GM12878 (cell line): ENCODE measurements at regions not wholly inside any gene's neighbourhood (a gene's known extent, or its start where the extent isn't known, plus 50 kb on each side); places are given as distances from the start of the nearest gene placed in this dataset.

Source experiments
- ATAC-seq: fragments of 200-7000 bp; cut with Tn5 transposase; 3 replicates; pipeline ENCODE4 v1.9.1; 2020; ENCODE audit warnings: mild to moderate bottlenecking, moderate library complexity
- BruUV-seq: library from RNA; stranded (reverse); fragments of 400-500 nt; replicated peaks from 2 replicates; lab custom pipeline; 2021; lab: Mats Ljungman, UMichigan
- CTCF ChIA-PET: fragments of 300-600 bp; sonication (Branson Sonifier 250); formaldehyde crosslinking; extraction: SDS; loops from one replicate; lab custom pipeline; 2021; ENCODE audit warnings: inconsistent platforms; lab: Yijun Ruan, JAX
- POLR2A ChIA-PET: fragments of 350-600 bp; formaldehyde crosslinking; extraction: SDS; loops from one replicate; lab custom pipeline; 2021; ENCODE audit warnings: inconsistent platforms; lab: Charles Lee
- RAD21 ChIA-PET: fragments of 300-600 bp; sonication (Branson Sonifier 250); formaldehyde crosslinking; loops from one replicate; lab custom pipeline; 2023; ENCODE audit warnings: antibody characterized with exemption; ENCODE audit not compliant: unreplicated experiment; lab: Charles Lee
- SMC1A ChIA-PET: fragments of 300-600 bp; sonication (Branson Sonifier 250); formaldehyde crosslinking; loops from one replicate; lab custom pipeline; 2023; ENCODE audit not compliant: unreplicated experiment, uncharacterized antibody; lab: Charles Lee
- DNase-seq: peaks from one replicate; pipeline ENCODE4 v3.0.0-alpha.2; 2011; ENCODE audit warnings: low read depth, low spot score
- FAIRE-seq: peaks from 3 replicates; lab custom pipeline; 2011; peaks lifted over from hg19 to GRCh38; lab: Jason Lieb, UNC
- H2AFZ ChIP-seq: 2 replicates; pipeline ENCODE4 v1.6.0; 2011; ENCODE audit warnings: low read depth, low read length, control low read depth; ENCODE audit not compliant: control insufficient read depth
- H3K27ac ChIP-seq: 2 replicates; pipeline ENCODE4 v1.5.1; 2011; ENCODE audit warnings: control low read depth; ENCODE audit not compliant: control insufficient read depth, insufficient read depth
- H3K27me3 ChIP-seq, 2 experiments: replicated peaks in 1 of 2; 2 replicates each; pipeline versions ENCODE4 v1.6.0 to v1.6.1; 2011; ENCODE audit warnings: low read length in 1 of 2; ENCODE audit not compliant: control insufficient read depth in 2 of 2, insufficient read depth in 2 of 2
- H3K36me3 ChIP-seq, 2 experiments: 2 replicates each; pipeline ENCODE4 v1.5.1; 2011; ENCODE audit warnings: low read length in 1 of 2; ENCODE audit not compliant: control insufficient read depth in 2 of 2, insufficient read depth in 2 of 2
- H3K4me1 ChIP-seq: 2 replicates; pipeline ENCODE4 v1.6.1; 2011; ENCODE audit warnings: mild to moderate bottlenecking, low read length, moderate library complexity, mixed read lengths; ENCODE audit not compliant: control insufficient read depth, insufficient read depth
- H3K4me2 ChIP-seq: 2 replicates; pipeline ENCODE4 v1.6.0; 2011; ENCODE audit warnings: control low read depth; ENCODE audit not compliant: control insufficient read depth, insufficient read depth
- H3K4me3 ChIP-seq: fragments of 200-600 bp; sonication (generic); 2 replicates; pipeline ENCODE4 v1.5.1; 2016
- H3K79me2 ChIP-seq: 2 replicates; pipeline ENCODE4 v1.6.0; 2011; ENCODE audit warnings: low read length; ENCODE audit not compliant: control insufficient read depth, insufficient read depth
- H3K9ac ChIP-seq: 2 replicates; pipeline ENCODE4 v1.8.0; 2011; ENCODE audit warnings: low read length, control low read depth, mixed read lengths; ENCODE audit not compliant: control insufficient read depth, insufficient read depth
- H3K9me3 ChIP-seq: replicated peaks from 3 replicates; pipeline ENCODE4 v1.5.1; 2011; ENCODE audit warnings: mild to moderate bottlenecking, low read length; ENCODE audit not compliant: control insufficient read depth, insufficient read depth
- H4K20me1 ChIP-seq: 2 replicates; pipeline ENCODE4 v1.6.0; 2011; ENCODE audit not compliant: control insufficient read depth, insufficient read depth
- IKZF1 ChIP-seq: fragments of 450-650 bp; conservative IDR thresholded peaks from 2 replicates; pipeline ENCODE4 v1.6.1; 2017; ENCODE audit warnings: antibody characterized with exemption, mild to moderate bottlenecking
- MYB ChIP-seq: fragments of 150-350 bp; IDR thresholded peaks from 2 replicates; pipeline ENCODE4 v1.6.1; 2014; ENCODE audit warnings: mild to moderate bottlenecking, low read depth, low read length, borderline replicate concordance
- PAX5 ChIP-seq: IDR thresholded peaks from 2 replicates; pipeline ENCODE4 v1.6.1; 2011; ENCODE audit warnings: low read depth, low read length, borderline replicate concordance
- PML ChIP-seq: IDR thresholded peaks from 2 replicates; pipeline ENCODE4 v1.6.1; 2012; ENCODE audit warnings: low read length, inconsistent platforms
- POLR2AphosphoS2 ChIP-seq: IDR thresholded peaks from 2 replicates; pipeline ENCODE4 v1.6.1; 2011; ENCODE audit warnings: low read depth, mild to moderate bottlenecking, low read length, improper control_type of control experiment, moderate library complexity
- RAD51 ChIP-seq: fragments of 450-650 bp; IDR thresholded peaks from 2 replicates; pipeline ENCODE4 v1.6.1; 2016; ENCODE audit warnings: moderate library complexity, mild to moderate bottlenecking, inconsistent platforms
- RUNX3 ChIP-seq: IDR thresholded peaks from 2 replicates; pipeline ENCODE4 v1.6.1; 2012; ENCODE audit warnings: low read length, inconsistent platforms
- SMARCA5 ChIP-seq: fragments of 450-650 bp; IDR thresholded peaks from 2 replicates; pipeline ENCODE4 v1.6.1; 2017; ENCODE audit warnings: mild to moderate bottlenecking
- SPI1 ChIP-seq: IDR thresholded peaks from 2 replicates; pipeline ENCODE4 v1.6.1; 2011; ENCODE audit warnings: low read depth, mild to moderate bottlenecking, low read length, moderate library complexity, borderline replicate concordance; ENCODE audit not compliant: insufficient read depth
- SRF ChIP-seq, 2 experiments: IDR thresholded peaks; 2 replicates each; pipeline ENCODE4 v1.6.1; 2011; ENCODE audit warnings: low read depth in 2 of 2, low read length in 2 of 2, mild to moderate bottlenecking in 1 of 2, moderate library complexity in 1 of 2
- STAT1 ChIP-seq: fragments of 450-650 bp; conservative IDR thresholded peaks from 2 replicates; pipeline ENCODE4 v1.6.1; 2014; ENCODE audit warnings: antibody characterized with exemption, mild to moderate bottlenecking
- ZBED1 ChIP-seq: IDR thresholded peaks from 2 replicates; pipeline ENCODE4 v1.6.1; 2016; ENCODE audit warnings: borderline replicate concordance
- ZNF274 ChIP-seq: IDR thresholded peaks from one replicate; pipeline ENCODE4 v1.8.0; 2011; ENCODE audit not compliant: insufficient read length, insufficient read depth
- WGBS: methylation state at CpG from one replicate; pipeline ENCODE4 v1.1.6; 2016; ENCODE audit warnings: low lambda C conversion rate; ENCODE audit not compliant: insufficient replicate concordance, insufficient coverage; ENCODE audit errors: missing lambda C conversion rate; 5-methylcytosine and 5-hydroxymethylcytosine counted together
- in situ Hi-C: fragments of 300-500 bp; cut with MboI; formaldehyde crosslinking; loops from 9 replicates; pipeline ENCODE4 v1.14.3; 2018; ENCODE audit warnings: mixed read lengths
- intact Hi-C: fragments of 100-400 bp; cut with micrococcal nuclease; formaldehyde crosslinking; loops from one replicate; pipeline ENCODE4 v1.14.2; 2022; ENCODE audit not compliant: unreplicated experiment
- TF ChIP-seq, protein P1 (sequence below): fragments of 450-650 bp; IDR thresholded peaks from 2 replicates; pipeline ENCODE4 v1.6.1; 2018; ENCODE audit warnings: mild to moderate bottlenecking, low read depth, moderate library complexity; ENCODE audit not compliant: partially characterized antibody
- TF ChIP-seq, protein P2 (sequence below): fragments of 150-350 bp; IDR thresholded peaks from 2 replicates; pipeline ENCODE4 v1.6.1; 2014; ENCODE audit warnings: mild to moderate bottlenecking, low read depth, low read length
- TF ChIP-seq, protein P3 (sequence below): fragments of 450-650 bp; IDR thresholded peaks from 2 replicates; pipeline ENCODE4 v1.6.1; 2016; ENCODE audit warnings: mild to moderate bottlenecking

DNA sequence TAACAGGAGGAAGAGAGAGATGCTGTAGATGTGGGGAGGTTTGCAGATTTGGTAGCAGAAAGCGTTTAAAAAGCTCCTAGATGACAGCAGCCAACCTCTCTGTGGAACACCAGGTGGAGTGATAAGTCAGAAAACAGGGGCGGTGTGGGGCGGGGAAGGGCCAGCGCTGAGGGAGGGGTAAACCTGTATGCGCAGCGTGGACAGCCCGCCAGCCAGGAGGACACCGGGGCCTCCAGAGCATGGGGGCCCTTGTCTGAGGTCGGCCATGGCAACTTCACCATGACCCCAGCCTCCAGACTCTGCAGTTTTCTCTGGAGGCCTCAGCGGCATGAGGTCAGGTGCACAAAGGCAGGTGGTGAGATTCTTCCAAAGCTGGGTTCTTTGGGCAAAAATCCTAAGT, 423.7 kb downstream of the BRD1 start:
- WGBS: 39% methylated on average over 7 of the region's 10 CpGs
- no peaks in the 10 kb centered on the region for H3K79me2 ChIP-seq
- ATAC-seq (no peak), FAIRE-seq (no peak), DNase-seq (no peak)
- in situ Hi-C loops: no loop called here
- no peaks in the 10 kb centered on the region for H3K27me3 ChIP-seq
- no peak overlapping the region for H3K9ac ChIP-seq
- SMC1A ChIA-PET: no interaction called here
- POLR2A ChIA-PET: no interaction called here
- H3K4me3 ChIP-seq: no peak overlapping the region
- no peak overlapping the region for H3K27ac ChIP-seq
- no TSS peak for BruUV-seq
- no peak overlapping the region for H3K4me2 ChIP-seq
- intact Hi-C loops: no loop called here
- no peaks in the 10 kb centered on the region; the same call in 2 of the 3 replicates for H3K9me3 ChIP-seq
- RAD21 ChIA-PET: no interaction called here
- H3K4me1 ChIP-seq: no peaks in the 10 kb centered on the region
- H3K36me3 ChIP-seq: no peaks in the 10 kb centered on the region
- CTCF ChIA-PET: no interaction called here
- no peak overlapping the region for H2AFZ ChIP-seq
- no peak for TF ChIP-seq STAT1
- TF ChIP-seq PML: no peak
- TF ChIP-seq PAX5: no peak
- TF ChIP-seq, protein P1, sequence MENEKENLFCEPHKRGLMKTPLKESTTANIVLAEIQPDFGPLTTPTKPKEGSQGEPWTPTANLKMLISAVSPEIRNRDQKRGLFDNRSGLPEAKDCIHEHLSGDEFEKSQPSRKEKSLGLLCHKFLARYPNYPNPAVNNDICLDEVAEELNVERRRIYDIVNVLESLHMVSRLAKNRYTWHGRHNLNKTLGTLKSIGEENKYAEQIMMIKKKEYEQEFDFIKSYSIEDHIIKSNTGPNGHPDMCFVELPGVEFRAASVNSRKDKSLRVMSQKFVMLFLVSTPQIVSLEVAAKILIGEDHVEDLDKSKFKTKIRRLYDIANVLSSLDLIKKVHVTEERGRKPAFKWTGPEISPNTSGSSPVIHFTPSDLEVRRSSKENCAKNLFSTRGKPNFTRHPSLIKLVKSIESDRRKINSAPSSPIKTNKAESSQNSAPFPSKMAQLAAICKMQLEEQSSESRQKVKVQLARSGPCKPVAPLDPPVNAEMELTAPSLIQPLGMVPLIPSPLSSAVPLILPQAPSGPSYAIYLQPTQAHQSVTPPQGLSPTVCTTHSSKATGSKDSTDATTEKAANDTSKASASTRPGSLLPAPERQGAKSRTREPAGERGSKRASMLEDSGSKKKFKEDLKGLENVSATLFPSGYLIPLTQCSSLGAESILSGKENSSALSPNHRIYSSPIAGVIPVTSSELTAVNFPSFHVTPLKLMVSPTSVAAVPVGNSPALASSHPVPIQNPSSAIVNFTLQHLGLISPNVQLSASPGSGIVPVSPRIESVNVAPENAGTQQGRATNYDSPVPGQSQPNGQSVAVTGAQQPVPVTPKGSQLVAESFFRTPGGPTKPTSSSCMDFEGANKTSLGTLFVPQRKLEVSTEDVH: no peak
- TF ChIP-seq, protein P2, sequence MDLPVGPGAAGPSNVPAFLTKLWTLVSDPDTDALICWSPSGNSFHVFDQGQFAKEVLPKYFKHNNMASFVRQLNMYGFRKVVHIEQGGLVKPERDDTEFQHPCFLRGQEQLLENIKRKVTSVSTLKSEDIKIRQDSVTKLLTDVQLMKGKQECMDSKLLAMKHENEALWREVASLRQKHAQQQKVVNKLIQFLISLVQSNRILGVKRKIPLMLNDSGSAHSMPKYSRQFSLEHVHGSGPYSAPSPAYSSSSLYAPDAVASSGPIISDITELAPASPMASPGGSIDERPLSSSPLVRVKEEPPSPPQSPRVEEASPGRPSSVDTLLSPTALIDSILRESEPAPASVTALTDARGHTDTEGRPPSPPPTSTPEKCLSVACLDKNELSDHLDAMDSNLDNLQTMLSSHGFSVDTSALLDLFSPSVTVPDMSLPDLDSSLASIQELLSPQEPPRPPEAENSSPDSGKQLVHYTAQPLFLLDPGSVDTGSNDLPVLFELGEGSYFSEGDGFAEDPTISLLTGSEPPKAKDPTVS: no peak
- TF ChIP-seq MYB: no peak
- no peak for TF ChIP-seq ZNF274
- TF ChIP-seq SMARCA5: no peak
- TF ChIP-seq RAD51: no peak
- TF ChIP-seq RUNX3: no peak
- TF ChIP-seq ZBED1: no peak
- TF ChIP-seq SPI1: no peak
- TF ChIP-seq SRF (IDR thresholded peaks at IDR 0.05; ENCODE audit: low read depth in 2 of 2, low read length in 2 of 2): no peak
- TF ChIP-seq, protein P3, sequence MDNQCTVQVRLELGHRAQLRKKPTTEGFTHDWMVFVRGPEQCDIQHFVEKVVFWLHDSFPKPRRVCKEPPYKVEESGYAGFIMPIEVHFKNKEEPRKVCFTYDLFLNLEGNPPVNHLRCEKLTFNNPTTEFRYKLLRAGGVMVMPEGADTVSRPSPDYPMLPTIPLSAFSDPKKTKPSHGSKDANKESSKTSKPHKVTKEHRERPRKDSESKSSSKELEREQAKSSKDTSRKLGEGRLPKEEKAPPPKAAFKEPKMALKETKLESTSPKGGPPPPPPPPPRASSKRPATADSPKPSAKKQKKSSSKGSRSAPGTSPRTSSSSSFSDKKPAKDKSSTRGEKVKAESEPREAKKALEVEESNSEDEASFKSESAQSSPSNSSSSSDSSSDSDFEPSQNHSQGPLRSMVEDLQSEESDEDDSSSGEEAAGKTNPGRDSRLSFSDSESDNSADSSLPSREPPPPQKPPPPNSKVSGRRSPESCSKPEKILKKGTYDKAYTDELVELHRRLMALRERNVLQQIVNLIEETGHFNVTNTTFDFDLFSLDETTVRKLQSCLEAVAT: no peak
- TF ChIP-seq IKZF1: no peak
- TF ChIP-seq POLR2AphosphoS2: no peak
- TF ChIP-seq, all 136 proteins: peak for 0
- H4K20me1 ChIP-seq: no peaks in the 10 kb centered on the region
